Retinal pigment epithelial cell (primary cell): ENCODE measurements at regions not wholly inside any gene's neighbourhood (a gene's known extent, or its start where the extent isn't known, plus 50 kb on each side); places are given as distances from the start of the nearest gene placed in this dataset.
"Not testable (repeated sequence)": the region's sequence is repeated elsewhere in the genome, so short reads cannot be mapped to it uniquely, and the experiment has no call there.

Experiments
- DNase-seq: peaks from one replicate; pipeline ENCODE4 v3.0.0-alpha.2; 2010; ENCODE audit warnings: low read depth
- H3K4me3 ChIP-seq: 2 replicates; pipeline ENCODE4 v1.5.1; 2011; ENCODE audit warnings: mild to moderate bottlenecking, low read length, control low read depth, moderate library complexity
- TF ChIP-seq, protein P1 (sequence below): conservative IDR thresholded peaks from 2 replicates; pipeline ENCODE4 v1.5.1; 2011; ENCODE audit warnings: low read depth, low read length, control low read depth, inconsistent platforms

DNA sequence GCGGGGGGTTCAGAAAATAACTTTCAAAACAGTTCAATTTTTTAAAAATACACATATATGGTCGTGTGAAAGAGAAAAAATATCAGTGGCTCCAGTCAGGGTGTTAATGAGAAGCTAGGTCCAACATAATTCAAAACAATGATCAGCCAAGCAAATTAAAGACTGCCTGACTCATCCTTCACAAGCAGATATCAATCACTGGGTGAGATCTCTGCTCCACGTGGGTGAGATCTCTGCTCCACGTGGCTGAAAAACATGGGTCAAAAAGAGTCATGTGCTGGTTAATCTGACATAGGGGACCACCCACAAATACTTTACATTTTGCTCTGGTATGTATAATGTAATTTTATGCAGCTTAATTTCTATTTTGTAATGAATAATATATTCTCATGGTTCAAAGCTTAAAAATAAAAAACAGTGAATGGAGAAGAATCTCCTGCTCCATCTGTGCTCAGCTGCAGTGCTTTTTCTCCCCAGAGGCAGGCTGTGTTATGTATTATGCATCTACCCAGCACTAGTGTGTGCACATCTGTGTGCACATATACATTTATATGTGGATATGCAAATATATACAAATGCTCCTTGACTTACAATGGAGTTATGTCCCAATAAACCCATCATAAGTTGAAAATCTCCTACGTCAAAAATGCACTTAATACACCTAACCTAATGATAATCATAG, 93.1 kb upstream of the S1PR3 start:
- DNase-seq = no peak
- H3K4me3 ChIP-seq = no peak overlapping the region

DNA sequence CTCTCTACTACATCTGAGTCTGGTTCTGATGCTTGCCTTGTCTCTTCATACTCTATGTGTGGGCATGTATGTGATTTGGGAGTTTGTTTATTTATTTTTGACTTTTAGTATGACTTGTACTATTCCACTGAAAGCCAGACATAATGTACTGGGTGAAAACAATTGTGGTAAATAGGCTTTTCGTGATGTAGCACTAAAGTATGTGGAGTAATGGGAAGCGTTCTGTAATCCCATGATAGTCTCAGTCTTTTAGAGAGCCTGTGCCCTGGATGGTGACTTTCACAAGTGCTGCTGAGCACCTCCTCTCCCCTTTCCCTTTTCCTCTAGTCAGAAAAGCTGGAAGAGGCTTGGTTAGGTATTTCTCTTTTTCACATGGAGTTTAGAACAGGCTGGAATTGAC, 85.8 kb upstream of the S1PR3 start:
- H3K4me3 ChIP-seq = no peak overlapping the region
- TF ChIP-seq, protein P1, sequence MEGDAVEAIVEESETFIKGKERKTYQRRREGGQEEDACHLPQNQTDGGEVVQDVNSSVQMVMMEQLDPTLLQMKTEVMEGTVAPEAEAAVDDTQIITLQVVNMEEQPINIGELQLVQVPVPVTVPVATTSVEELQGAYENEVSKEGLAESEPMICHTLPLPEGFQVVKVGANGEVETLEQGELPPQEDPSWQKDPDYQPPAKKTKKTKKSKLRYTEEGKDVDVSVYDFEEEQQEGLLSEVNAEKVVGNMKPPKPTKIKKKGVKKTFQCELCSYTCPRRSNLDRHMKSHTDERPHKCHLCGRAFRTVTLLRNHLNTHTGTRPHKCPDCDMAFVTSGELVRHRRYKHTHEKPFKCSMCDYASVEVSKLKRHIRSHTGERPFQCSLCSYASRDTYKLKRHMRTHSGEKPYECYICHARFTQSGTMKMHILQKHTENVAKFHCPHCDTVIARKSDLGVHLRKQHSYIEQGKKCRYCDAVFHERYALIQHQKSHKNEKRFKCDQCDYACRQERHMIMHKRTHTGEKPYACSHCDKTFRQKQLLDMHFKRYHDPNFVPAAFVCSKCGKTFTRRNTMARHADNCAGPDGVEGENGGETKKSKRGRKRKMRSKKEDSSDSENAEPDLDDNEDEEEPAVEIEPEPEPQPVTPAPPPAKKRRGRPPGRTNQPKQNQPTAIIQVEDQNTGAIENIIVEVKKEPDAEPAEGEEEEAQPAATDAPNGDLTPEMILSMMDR = no peak
- no peak for DNase-seq

More for the DNA sequence above, 93.1 kb upstream of the S1PR3 start:
- TF ChIP-seq, protein P1 = no peak

DNA sequence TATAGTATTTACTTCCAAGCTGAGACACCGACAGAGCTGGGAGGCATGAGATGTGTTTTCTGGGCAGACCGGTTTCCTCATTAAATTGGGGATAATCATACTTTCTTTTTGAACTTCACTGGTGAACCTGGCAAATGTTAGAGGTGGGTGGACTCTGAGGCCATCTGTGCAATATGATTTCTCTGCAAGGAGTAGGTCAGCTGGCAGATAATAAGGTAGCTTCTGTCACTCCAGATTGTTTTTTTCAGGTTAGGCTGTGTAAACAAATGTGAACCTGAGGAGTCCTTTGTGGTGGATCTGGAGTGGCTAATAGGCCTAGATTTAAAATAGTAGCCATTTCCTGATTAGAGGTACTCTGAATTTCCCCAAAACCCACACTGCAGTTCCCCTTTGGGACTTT, 75.4 kb upstream of the S1PR3 start:
- TF ChIP-seq, protein P1 = no peak
- H3K4me3 ChIP-seq = no peak overlapping the region
- no peak for DNase-seq

DNA sequence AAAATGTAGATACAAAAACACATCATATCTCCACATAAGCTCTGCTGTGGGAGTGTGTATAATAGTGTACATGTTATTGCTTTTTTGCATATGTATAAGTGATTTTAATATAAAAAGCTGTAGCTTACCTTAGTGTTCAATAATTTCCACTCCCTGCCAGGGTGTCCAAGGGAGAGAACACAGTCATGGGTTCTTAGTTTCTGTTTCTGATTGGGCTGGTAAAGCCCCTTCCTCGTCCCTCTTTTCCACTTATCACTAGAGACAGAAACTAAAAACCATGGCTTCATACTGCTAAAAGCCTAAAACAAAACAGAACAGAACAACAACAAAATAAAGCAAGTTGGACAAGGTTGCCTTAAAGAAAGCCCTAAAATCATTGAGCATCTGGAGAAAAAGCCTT, 74.4 kb upstream of the S1PR3 start:
- no peak overlapping the region for H3K4me3 ChIP-seq
- TF ChIP-seq, protein P1 = no peak
- no peak for DNase-seq

DNA sequence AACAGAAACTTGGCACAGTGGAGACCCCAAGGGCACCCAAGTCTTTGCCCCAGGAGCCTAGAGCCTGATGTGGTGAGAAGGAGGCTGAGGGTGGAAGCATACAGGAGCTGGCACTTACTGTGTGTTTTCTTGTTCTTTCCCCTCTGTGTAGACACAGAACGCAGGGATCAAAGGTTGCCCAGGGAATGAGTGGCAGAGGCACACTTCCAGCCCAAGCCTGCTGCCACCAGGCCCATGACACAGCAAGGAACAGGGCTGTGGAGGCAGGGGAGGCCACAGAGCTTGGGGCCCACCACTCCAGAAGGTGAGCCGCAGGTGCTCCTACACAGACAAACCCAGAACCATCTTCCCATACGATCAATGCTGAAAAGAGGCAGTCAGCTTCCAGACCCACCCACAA, 73.9 kb upstream of the S1PR3 start:
- no peak for DNase-seq
- TF ChIP-seq, protein P1 = no peak
- H3K4me3 ChIP-seq = no peak overlapping the region

DNA sequence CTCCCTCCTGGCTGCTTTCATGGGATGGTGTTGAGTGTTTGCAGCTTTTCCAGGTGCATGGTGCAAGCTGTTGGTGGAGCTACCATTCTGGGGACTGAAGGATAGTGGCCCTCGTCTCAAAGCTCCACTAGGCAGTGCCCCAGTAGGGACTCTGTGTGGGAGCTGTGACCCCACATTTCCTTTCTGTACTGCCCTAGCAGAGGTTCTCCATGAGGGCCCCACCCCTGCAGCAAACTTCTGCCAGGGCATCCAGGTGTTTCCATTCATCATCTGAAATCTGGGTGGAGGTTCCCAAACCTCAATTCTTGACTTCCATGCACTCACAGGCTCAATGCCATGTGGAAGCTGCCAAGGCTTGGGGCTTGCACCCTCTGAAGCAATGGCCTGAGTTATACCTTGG, 72.7 kb upstream of the S1PR3 start:
- DNase-seq = not testable (repeated sequence)

DNA sequence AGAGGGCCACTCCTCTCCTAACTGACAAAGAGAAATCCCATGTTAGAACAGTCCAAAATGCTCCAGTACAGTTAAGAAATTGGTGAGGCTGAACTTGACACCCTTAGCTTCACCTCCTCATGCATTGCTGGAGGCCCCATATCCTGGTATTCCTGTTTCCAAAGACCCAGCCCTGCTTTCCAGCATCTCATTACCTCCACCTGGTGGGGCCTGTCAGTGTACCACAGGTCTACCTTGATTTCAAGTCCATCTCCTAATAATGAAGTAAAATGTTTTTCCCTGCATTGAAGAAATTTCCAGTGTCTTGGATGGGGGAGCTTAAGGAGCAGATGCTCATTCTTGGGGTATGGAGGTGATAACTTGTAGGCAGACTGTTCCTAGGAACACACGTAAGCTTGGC, 70.6 kb upstream of the S1PR3 start:
- no peak overlapping the region for H3K4me3 ChIP-seq
- TF ChIP-seq, protein P1 = no peak
- DNase-seq = no peak

More for the DNA sequence above, 72.7 kb upstream of the S1PR3 start:
- H3K4me3 ChIP-seq = not testable (repeated sequence)
